Endothelial cell of umbilical vein (primary cell): ENCODE measurements at regions not wholly inside any gene's neighbourhood (a gene's known extent, or its start where the extent isn't known, plus 50 kb on each side); places are given as distances from the start of the nearest gene placed in this dataset.

Experiments
- BruUV-seq: library from RNA; stranded (reverse); fragments of 400-500 nt; replicated peaks from 2 replicates; lab custom pipeline; 2021; lab: Mats Ljungman, UMichigan
- CTCF ChIA-PET: fragments of 300-600, 350-600 bp; sonication (Branson Sonifier 250); formaldehyde crosslinking; loops from one replicate; lab custom pipeline; 2021; ENCODE audit warnings: antibody characterized with exemption, inconsistent platforms; lab: Charles Lee
- POLR2A ChIA-PET: fragments of 300-600, 350-600 bp; sonication (Branson Sonifier 250); formaldehyde crosslinking; loops from one replicate; lab custom pipeline; 2021; ENCODE audit warnings: antibody characterized with exemption, inconsistent platforms; lab: Charles Lee
- DNase-seq: peaks from one replicate; pipeline ENCODE4 v3.0.0-alpha.2; 2011; ENCODE audit warnings: low read depth, low spot score
- FAIRE-seq: peaks from 2 replicates; lab custom pipeline; 2011; peaks lifted over from hg19 to GRCh38; lab: Jason Lieb, UNC
- H2AFZ ChIP-seq: 2 replicates; pipeline ENCODE4 v1.6.0; 2012; ENCODE audit warnings: low read depth, low read length, control low read depth, inconsistent platforms
- H3K27ac ChIP-seq: 2 replicates; pipeline ENCODE4 v1.5.1; 2011; ENCODE audit warnings: low read depth, mild to moderate bottlenecking, control low read depth, low read length, moderate library complexity; ENCODE audit not compliant: insufficient read depth
- H3K27me3 ChIP-seq, 2 experiments: 2 replicates each; pipeline versions ENCODE4 v1.6.0 to v1.6.1; 2011; ENCODE audit warnings: low read length in 2 of 2, mixed read lengths in 1 of 2; ENCODE audit not compliant: control insufficient read depth in 2 of 2, insufficient read depth in 2 of 2
- H3K36me3 ChIP-seq, 2 experiments: 2 replicates in 1 of 2; 3 replicates in 1 of 2; pipeline ENCODE4 v1.5.1; 2011; ENCODE audit warnings: low read length in 2 of 2, mild to moderate bottlenecking in 1 of 2, moderate library complexity in 1 of 2; ENCODE audit not compliant: control insufficient read depth in 2 of 2, insufficient read depth in 2 of 2; ENCODE audit errors: extremely low read depth in 1 of 2
- H3K4me1 ChIP-seq: 3 replicates; pipeline ENCODE4 v1.5.1; 2011; ENCODE audit warnings: mild to moderate bottlenecking, low read length; ENCODE audit not compliant: control insufficient read depth, insufficient read depth; ENCODE audit errors: extremely low read depth
- H3K4me2 ChIP-seq: 2 replicates; pipeline ENCODE4 v1.6.1; 2011; ENCODE audit warnings: low read length, control low read depth, mixed read lengths; ENCODE audit not compliant: insufficient read depth
- H3K4me3 ChIP-seq, 3 experiments: fragments of 200-600 bp in 1 of 3; sonication (generic), shearing (Covaris generic) in 1 of 3; replicated peaks in 1 of 3; 2 replicates each; pipeline ENCODE4 v1.5.1; 2011 to 2016; ENCODE audit warnings: control low read depth in 3 of 3, low read length in 3 of 3, mild to moderate bottlenecking in 2 of 3, inconsistent platforms in 1 of 3, low read depth in 1 of 3, moderate library complexity in 1 of 3; ENCODE audit not compliant: insufficient read depth in 1 of 3
- H3K79me2 ChIP-seq: 2 replicates; pipeline ENCODE4 v1.6.0; 2012; ENCODE audit warnings: low read length, inconsistent platforms; ENCODE audit not compliant: control insufficient read depth, insufficient read depth
- H3K9ac ChIP-seq: replicated peaks from 2 replicates; pipeline ENCODE3; 2011; ENCODE audit warnings: low read length, control low read depth; ENCODE audit not compliant: insufficient read depth; ENCODE audit errors: extremely low read depth
- H3K9me1 ChIP-seq: replicated peaks from 3 replicates; pipeline ENCODE4 v1.6.0; 2011; ENCODE audit warnings: mild to moderate bottlenecking, low read length; ENCODE audit not compliant: control insufficient read depth, insufficient read depth; ENCODE audit errors: extremely low read depth
- H3K9me3 ChIP-seq: replicated peaks from 2 replicates; pipeline ENCODE4 v1.5.1; 2012; ENCODE audit warnings: low read length, inconsistent platforms; ENCODE audit not compliant: control insufficient read depth, insufficient read depth
- H4K20me1 ChIP-seq: replicated peaks from 2 replicates; pipeline ENCODE3; 2011; ENCODE audit warnings: mild to moderate bottlenecking, low read length; ENCODE audit not compliant: control insufficient read depth, insufficient read depth; ENCODE audit errors: extremely low read depth
- CTCF ChIP-seq, 2 donors: IDR thresholded peaks; 1 replicate in 1 of 2; 2 replicates in 1 of 2; pipeline ENCODE4 v1.5.1; 2011; ENCODE audit warnings: low read length in 2 of 2, mild to moderate bottlenecking in 2 of 2, moderate library complexity in 2 of 2, control low read depth in 1 of 2, inconsistent platforms in 1 of 2, low read depth in 1 of 2; ENCODE audit not compliant: insufficient read depth in 1 of 2; ENCODE audit errors: extremely low read depth in 1 of 2
- EZH2 ChIP-seq: IDR thresholded peaks from 2 replicates; pipeline ENCODE4 v1.6.1; 2012; ENCODE audit warnings: borderline replicate concordance, low read depth, mild to moderate bottlenecking, moderate library complexity, low read length, inconsistent platforms; ENCODE audit not compliant: severe bottlenecking
- FOS ChIP-seq: IDR thresholded peaks from 2 replicates; pipeline ENCODE4 v1.6.1; 2011; ENCODE audit warnings: mild to moderate bottlenecking, low read length, moderate library complexity, borderline replicate concordance; ENCODE audit not compliant: insufficient read depth
- GATA2 ChIP-seq: IDR thresholded peaks from 2 replicates; pipeline ENCODE4 v1.7.0; 2011; ENCODE audit warnings: low read depth, mild to moderate bottlenecking, moderate library complexity, mixed read lengths, low read length; ENCODE audit not compliant: insufficient read length, insufficient read depth
- JUN ChIP-seq: IDR thresholded peaks from 2 replicates; pipeline ENCODE4 v1.6.1; 2011; ENCODE audit warnings: borderline replicate concordance, low read depth; ENCODE audit not compliant: insufficient read length, insufficient read depth
- MYC ChIP-seq: IDR thresholded peaks from one replicate; pipeline ENCODE4 v1.6.1; 2011; ENCODE audit warnings: mild to moderate bottlenecking, low read depth, low read length
- POLR2A ChIP-seq: IDR thresholded peaks from 2 replicates; pipeline ENCODE4 v1.6.1; 2012; ENCODE audit warnings: low read depth, mild to moderate bottlenecking, control low read depth, low read length
- dilution Hi-C: fragments of 300-500 bp; cut with MboI; formaldehyde crosslinking; loops from one replicate; pipeline ENCODE4 v1.15.0; 2019; ENCODE audit warnings: low sequenced_read_pairs; ENCODE audit not compliant: extremely low pct_ligation_motif_present
- intact Hi-C: fragments of 100-400 bp; cut with micrococcal nuclease; formaldehyde crosslinking; loops from one replicate; pipeline ENCODE4 v1.10.0; 2022

DNA sequence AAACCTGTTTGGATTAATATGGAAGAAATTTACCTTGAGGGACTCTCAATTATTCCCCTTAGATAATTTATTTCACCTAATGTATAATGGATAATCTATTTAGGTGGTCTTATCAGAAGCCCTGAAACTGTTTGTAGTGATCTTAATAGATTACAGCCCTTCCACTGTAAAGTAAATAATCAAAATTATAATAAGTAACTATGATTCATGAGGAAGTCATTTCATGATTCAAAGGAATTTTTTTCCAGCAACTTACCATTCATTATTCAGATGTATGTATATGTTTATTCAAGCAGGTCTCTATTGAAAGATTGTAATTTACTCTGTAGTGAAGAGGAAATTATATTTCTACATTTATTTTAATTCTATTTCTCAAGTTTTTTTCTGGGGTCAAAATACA, 250.6 kb upstream of the ROBO1 start:
- Histone ChIP-seq H3K79me2 (no peaks in the 10 kb centered on the region), H3K4me1 (peaks cover 21% of the 10 kb centered on the region), H2AFZ (no peak overlapping the region), H3K9me3 (no peaks in the 10 kb centered on the region), H3K36me3 (no peaks in the 10 kb centered on the region), H3K4me2 (peak overlapping the region; percentile 42), H3K27ac (no peak overlapping the region), H3K9ac (no peak overlapping the region), H3K9me1 (no peaks in the 10 kb centered on the region), H3K27me3 (no peaks in the 10 kb centered on the region), H4K20me1 (no peaks in the 10 kb centered on the region), H3K4me3 (no peak overlapping the region)
- ChIA-PET POLR2A (no interaction called here), CTCF (no interaction called here)
- FAIRE-seq (no peak), DNase-seq (peak; percentile 53)
- dilution Hi-C loops = no loop called here
- intact Hi-C loops = loop anchor here (2.0 to 5.0 kb wide), 3 partner anchors 36 to 172 kb away; no protein-coding TSS in a partner anchor
- no TSS peak for BruUV-seq
- TF ChIP-seq JUN = peak; percentile 35
- TF ChIP-seq GATA2 = peak; percentile 72
- peak; percentile 64 for TF ChIP-seq FOS
- TF ChIP-seq EZH2 = no peak
- TF ChIP-seq MYC = no peak
- no peak for TF ChIP-seq POLR2A
- TF ChIP-seq CTCF (IDR thresholded peaks at IDR 0.05; ENCODE audit: extremely low read depth in 1 of 2, insufficient read depth in 1 of 2, low read depth in 1 of 2, low read length in 2 of 2) = no peak
